Esophagus muscularis mucosa (tissue), 4 donors: ENCODE measurements at regions not wholly inside any gene's neighbourhood (a gene's known extent, or its start where the extent isn't known, plus 50 kb on each side); places are given as distances from the start of the nearest gene placed in this dataset.
A peak's percentile ranks its signal among the peaks of the same experiment; 100 is the strongest.

Experiments used
- DNase-seq: peaks from one replicate; pipeline ENCODE4 v3.0.0-alpha.2; 2017; ENCODE audit errors: extremely low spot score
- H3K27ac ChIP-seq, 4 donors: fragments of 200-600 bp; sonication (generic); replicated peaks in 1 of 4; 1 replicate in 3 of 4; 2 replicates in 1 of 4; pipeline ENCODE4 v1.5.1; 2016 to 2019; ENCODE audit warnings: mild to moderate bottlenecking in 1 of 4
- H3K27me3 ChIP-seq, 4 donors: fragments of 200-600 bp; sonication (generic); one replicate each; pipeline versions ENCODE4 v1.5.1 to v1.6.0; 2016 to 2019
- H3K36me3 ChIP-seq, 4 donors: fragments of 200-600 bp; sonication (generic); one replicate each; pipeline ENCODE4 v1.5.1; 2016 to 2019
- H3K4me1 ChIP-seq, 4 donors: fragments of 200-600 bp; sonication (generic); one replicate each; pipeline ENCODE4 v1.5.1; 2016 to 2019
- H3K4me3 ChIP-seq, 4 donors: fragments of 200-600 bp; sonication (generic); 1 replicate in 2 of 4; 2 replicates in 2 of 4; pipeline ENCODE4 v1.5.1; 2016 to 2019; ENCODE audit warnings: mild to moderate bottlenecking in 4 of 4, moderate library complexity in 1 of 4
- H3K9me3 ChIP-seq, 4 donors: fragments of 200-600 bp; sonication (generic); 1 replicate in 3 of 4; 2 replicates in 1 of 4; pipeline ENCODE4 v1.5.1; 2016 to 2019
- EP300 ChIP-seq: sonication (generic); formaldehyde crosslinking; IDR thresholded peaks from one replicate; pipeline ENCODE4 v1.6.1; 2017; ENCODE audit warnings: antibody characterized with exemption
- POLR2A ChIP-seq: fragments of 450-650 bp; IDR thresholded peaks from one replicate; pipeline ENCODE4 v1.6.1; 2017; ENCODE audit warnings: antibody characterized with exemption, moderate library complexity, mild to moderate bottlenecking, low read depth
- POLR2AphosphoS5 ChIP-seq, 2 donors: sonication (generic); formaldehyde crosslinking; IDR thresholded peaks; one replicate each; pipeline ENCODE4 v1.6.1; 2017; ENCODE audit warnings: antibody characterized with exemption in 2 of 2
- WGBS: methylation state at CpG from one replicate; pipeline ENCODE4 v1.1.5; 2018; 5-methylcytosine and 5-hydroxymethylcytosine counted together
- intact Hi-C: fragments of 100-400 bp; cut with DNase I; formaldehyde crosslinking; loops from one replicate; pipeline ENCODE4 v1.15.1; 2023
- TF ChIP-seq, protein P1 (sequence below), 3 experiments: fragments of 200-600 bp in 2 of 3; fragments of 450-650 bp in 1 of 3; sonication (generic) in 2 of 3; IDR thresholded peaks; one replicate each; pipeline ENCODE4 v1.5.1; 2017 to 2019; ENCODE audit warnings: antibody characterized with exemption in 3 of 3, mild to moderate bottlenecking in 2 of 3, moderate library complexity in 1 of 3

DNA sequence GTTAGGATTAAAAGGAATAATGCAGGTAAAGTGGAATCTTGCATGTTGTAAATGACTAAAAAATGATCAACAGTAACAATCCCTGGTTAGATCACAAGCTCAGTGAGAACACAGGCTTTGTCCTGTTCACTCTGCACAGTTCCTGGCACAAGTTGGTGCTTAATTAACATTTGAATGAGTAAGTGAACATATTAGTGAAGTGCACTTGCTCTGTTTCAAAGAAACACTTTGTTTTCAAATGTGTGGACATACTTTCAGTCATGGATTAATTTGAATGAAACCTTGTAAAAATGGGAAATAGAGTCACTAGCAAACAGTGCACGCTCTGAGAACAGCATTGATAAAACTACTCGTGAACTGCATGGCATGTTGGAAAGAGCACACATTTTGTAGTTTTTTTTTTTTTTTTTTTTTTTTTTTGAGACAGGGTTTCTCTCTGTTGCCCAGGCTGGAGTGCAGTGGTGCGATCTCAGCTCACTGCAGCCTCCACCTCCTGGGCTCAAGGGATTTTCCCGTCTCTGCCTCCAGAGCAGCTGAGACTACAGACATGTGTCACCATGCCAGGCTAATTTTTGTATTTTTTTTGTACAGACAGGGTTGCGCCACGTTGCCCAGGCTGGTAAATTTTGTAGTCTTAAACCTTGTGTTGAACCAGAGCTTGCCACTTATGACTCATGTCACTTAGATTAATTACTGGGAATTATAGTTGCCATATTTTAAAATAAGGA lies 159.9 kb downstream of the LURAP1L start:
- H3K4me3 ChIP-seq, result no peak overlapping the region
- no peaks in the 10 kb centered on the region for H3K9me3 ChIP-seq
- H3K27me3 ChIP-seq, result no peaks in the 10 kb centered on the region
- DNase-seq, result no peak
- H3K4me1 ChIP-seq, result no peaks in the 10 kb centered on the region
- H3K27ac ChIP-seq, result no peak overlapping the region
- no peak for TF ChIP-seq POLR2A
- no peak for TF ChIP-seq EP300
- TF ChIP-seq POLR2AphosphoS5 (IDR thresholded peaks at IDR 0.05), result no peak
- TF ChIP-seq, protein P1, sequence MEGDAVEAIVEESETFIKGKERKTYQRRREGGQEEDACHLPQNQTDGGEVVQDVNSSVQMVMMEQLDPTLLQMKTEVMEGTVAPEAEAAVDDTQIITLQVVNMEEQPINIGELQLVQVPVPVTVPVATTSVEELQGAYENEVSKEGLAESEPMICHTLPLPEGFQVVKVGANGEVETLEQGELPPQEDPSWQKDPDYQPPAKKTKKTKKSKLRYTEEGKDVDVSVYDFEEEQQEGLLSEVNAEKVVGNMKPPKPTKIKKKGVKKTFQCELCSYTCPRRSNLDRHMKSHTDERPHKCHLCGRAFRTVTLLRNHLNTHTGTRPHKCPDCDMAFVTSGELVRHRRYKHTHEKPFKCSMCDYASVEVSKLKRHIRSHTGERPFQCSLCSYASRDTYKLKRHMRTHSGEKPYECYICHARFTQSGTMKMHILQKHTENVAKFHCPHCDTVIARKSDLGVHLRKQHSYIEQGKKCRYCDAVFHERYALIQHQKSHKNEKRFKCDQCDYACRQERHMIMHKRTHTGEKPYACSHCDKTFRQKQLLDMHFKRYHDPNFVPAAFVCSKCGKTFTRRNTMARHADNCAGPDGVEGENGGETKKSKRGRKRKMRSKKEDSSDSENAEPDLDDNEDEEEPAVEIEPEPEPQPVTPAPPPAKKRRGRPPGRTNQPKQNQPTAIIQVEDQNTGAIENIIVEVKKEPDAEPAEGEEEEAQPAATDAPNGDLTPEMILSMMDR (IDR thresholded peaks at IDR 0.05), result no peak
- intact Hi-C loops, result no loop called here
- 90% methylated on average over 6 of the region's 6 CpGs for WGBS
- H3K36me3 ChIP-seq, result no peaks in the 10 kb centered on the region

DNA sequence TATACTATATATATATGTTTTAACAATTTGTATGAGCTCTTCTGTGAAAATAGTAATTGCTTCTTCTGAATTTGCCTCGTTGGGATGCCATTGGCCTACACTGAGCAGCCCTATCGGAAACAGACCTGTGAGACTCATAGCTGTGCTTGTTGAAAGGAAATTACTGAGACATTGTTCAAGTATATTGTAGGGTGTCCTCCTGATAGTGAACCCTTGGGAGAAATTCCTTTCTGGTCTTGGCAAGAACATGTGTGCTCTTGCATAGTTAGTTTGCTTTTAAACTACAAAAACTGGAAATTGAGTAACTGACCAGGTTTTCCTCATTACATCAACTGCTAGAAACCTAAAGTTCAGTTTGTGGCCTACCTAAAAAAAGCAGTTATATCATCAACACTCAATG lies 160.9 kb downstream of the LURAP1L start:
- Histone ChIP-seq H3K36me3 (no peaks in the 10 kb centered on the region), H3K4me3 (no peak overlapping the region), H3K9me3 (no peaks in the 10 kb centered on the region), H3K27ac (no peak overlapping the region), H3K27me3 (no peaks in the 10 kb centered on the region), H3K4me1 (no peaks in the 10 kb centered on the region)
- intact Hi-C loops, result no loop called here
- no peak for TF ChIP-seq EP300
- TF ChIP-seq, protein P1 (IDR thresholded peaks at IDR 0.05), result no peak
- no peak for TF ChIP-seq POLR2A
- TF ChIP-seq POLR2AphosphoS5 (IDR thresholded peaks at IDR 0.05), result no peak
- whole genome bisulfite sequencing, result 93% methylated on average over 2 of the region's 2 CpGs
- DNase-seq, result no peak

DNA sequence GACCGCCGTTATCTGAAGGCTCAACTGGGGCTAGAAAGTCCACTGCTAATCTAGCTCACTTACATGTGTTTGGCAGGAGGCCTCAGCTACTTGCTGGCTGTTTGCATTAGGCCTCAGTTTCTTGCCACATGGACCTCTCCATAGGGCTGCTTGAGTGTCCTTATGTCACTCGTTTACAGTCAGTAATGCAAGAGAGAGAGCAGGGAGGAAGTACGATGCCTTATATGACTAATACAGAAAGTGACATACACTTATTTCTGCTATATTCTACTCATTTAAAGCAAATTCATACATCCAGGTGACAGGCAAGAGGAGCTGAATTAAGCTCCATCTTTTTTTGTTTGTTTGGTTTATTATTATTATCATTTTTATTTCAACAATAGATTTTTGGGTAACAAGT lies 179.6 kb downstream of the LURAP1L start:
- 93% methylated on average over 4 of the region's 4 CpGs for WGBS
- Histone ChIP-seq H3K4me3 (no peak overlapping the region), H3K36me3 (no peaks in the 10 kb centered on the region), H3K9me3 (peaks cover 0 to 6% (median 0%) of the 10 kb centered on the region in 4 donors), H3K4me1 (peaks cover 0 to 20% (median 17%) of the 10 kb centered on the region in 4 donors), H3K27ac (no peak overlapping the region), H3K27me3 (no peaks in the 10 kb centered on the region)
- intact Hi-C loops, result no loop called here
- TF ChIP-seq EP300, result no peak
- no peak for TF ChIP-seq POLR2AphosphoS5 (IDR thresholded peaks at IDR 0.05)
- TF ChIP-seq, protein P1 (IDR thresholded peaks at IDR 0.05), result no peak
- no peak for TF ChIP-seq POLR2A
- no peak for DNase-seq

DNA sequence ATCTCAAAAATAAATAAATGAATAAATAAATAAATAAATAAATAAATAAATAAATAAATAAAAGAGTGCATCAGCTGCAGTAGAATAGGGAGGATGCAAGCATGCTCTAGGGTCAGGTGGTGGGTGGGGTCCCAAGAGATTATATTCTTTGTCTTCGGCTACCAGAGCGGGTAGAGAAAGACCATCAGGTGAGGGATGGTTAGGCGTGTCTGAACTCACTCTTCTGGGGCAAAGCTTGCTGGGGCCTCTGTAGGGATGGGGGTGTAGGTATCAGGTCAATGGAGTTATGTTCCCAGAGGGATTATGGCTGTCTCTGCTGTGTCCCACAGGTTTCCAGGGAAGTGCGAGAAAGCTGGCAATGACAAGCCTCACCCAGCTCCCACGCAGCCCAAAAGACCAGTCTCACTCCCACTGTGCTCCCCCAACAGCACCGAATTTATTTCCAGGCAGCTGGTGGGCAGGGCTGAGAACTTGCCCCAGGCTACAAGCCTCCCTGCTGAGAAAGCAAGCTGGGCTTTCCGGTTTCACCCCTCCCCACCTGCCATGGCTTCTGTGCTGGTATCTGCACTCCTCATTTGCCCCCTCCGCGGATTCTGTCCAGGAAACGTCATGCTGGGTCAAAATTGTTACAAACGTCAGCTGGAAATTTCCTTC lies 180.8 kb downstream of the LURAP1L start:
- no peaks in the 10 kb centered on the region for H3K36me3 ChIP-seq
- H3K27me3 ChIP-seq, result no peaks in the 10 kb centered on the region
- intact Hi-C loops, result no loop called here
- 71% methylated on average over 10 of the region's 11 CpGs for WGBS
- peaks cover 0 to 20% (median 17%) of the 10 kb centered on the region in 4 donors for H3K4me1 ChIP-seq
- peak overlapping the region; percentile 70 to 80 (median 74) for H3K27ac ChIP-seq
- no peak for DNase-seq
- no peak overlapping the region for H3K4me3 ChIP-seq
- H3K9me3 ChIP-seq, result peaks cover 0 to 6% (median 0%) of the 10 kb centered on the region in 4 donors
- TF ChIP-seq EP300 (no peak), POLR2A (no peak), POLR2AphosphoS5 (IDR thresholded peaks at IDR 0.05) (no peak)
- TF ChIP-seq, protein P1 (IDR thresholded peaks at IDR 0.05), result no peak
